Astrocyte (in vitro differentiated cells and primary cell): ENCODE measurements at regions not wholly inside any gene's neighbourhood (a gene's known extent, or its start where the extent isn't known, plus 50 kb on each side); places are given as distances from the start of the nearest gene placed in this dataset.

Experiments used
- DNase-seq: peaks from one replicate; pipeline ENCODE4 v3.0.0-alpha.2; 2010; ENCODE audit warnings: low read depth
- FAIRE-seq: peaks from 2 replicates; lab custom pipeline; 2011; peaks lifted over from hg19 to GRCh38; lab: Jason Lieb, UNC
- H2AFZ ChIP-seq: 2 replicates; pipeline ENCODE4 v1.6.0; 2012; ENCODE audit warnings: low read depth, low read length, inconsistent platforms
- H3K27ac ChIP-seq: 2 replicates; pipeline ENCODE4 v1.5.1; 2011; ENCODE audit warnings: low read depth, low read length, inconsistent platforms
- H3K27me3 ChIP-seq: 2 replicates; pipeline ENCODE4 v1.6.0; 2011; ENCODE audit warnings: low read length, inconsistent platforms; ENCODE audit not compliant: insufficient read depth
- H3K36me3 ChIP-seq: 2 replicates; pipeline ENCODE4 v1.5.1; 2011; ENCODE audit warnings: low read length, inconsistent platforms; ENCODE audit not compliant: insufficient read depth
- H3K4me1 ChIP-seq: 2 replicates; pipeline ENCODE4 v1.5.1; 2011; ENCODE audit warnings: low read length, inconsistent platforms; ENCODE audit not compliant: insufficient read depth
- H3K4me2 ChIP-seq: 2 replicates; pipeline ENCODE4 v1.6.0; 2012; ENCODE audit warnings: low read length, inconsistent platforms
- H3K4me3 ChIP-seq: 2 replicates; pipeline ENCODE4 v1.5.1; 2011; ENCODE audit warnings: low read depth, mild to moderate bottlenecking, low read length, inconsistent platforms; ENCODE audit not compliant: insufficient read depth
- H3K79me2 ChIP-seq: 2 replicates; pipeline ENCODE4 v1.6.0; 2012; ENCODE audit warnings: mild to moderate bottlenecking, low read length, inconsistent platforms; ENCODE audit not compliant: insufficient read depth
- H3K9ac ChIP-seq: 2 replicates; pipeline ENCODE4 v1.6.0; 2012; ENCODE audit warnings: mild to moderate bottlenecking, low read length, inconsistent platforms
- H3K9me3 ChIP-seq: 2 replicates; pipeline ENCODE4 v1.5.1; 2012; ENCODE audit warnings: low read depth, mild to moderate bottlenecking, low read length, inconsistent platforms; ENCODE audit not compliant: insufficient read depth
- H4K20me1 ChIP-seq: 2 replicates; pipeline ENCODE4 v1.6.0; 2012; ENCODE audit warnings: low read length, inconsistent platforms; ENCODE audit not compliant: insufficient read depth
- H3K27ac Mint-ChIP-seq: one replicate; pipeline ENCODE4 v1.8.0; 2021; ENCODE audit warnings: mild to moderate bottlenecking, mixed read lengths; ENCODE audit not compliant: unreplicated experiment
- H3K27me3 Mint-ChIP-seq: one replicate; pipeline ENCODE4 v1.8.0; 2021; ENCODE audit warnings: low read depth, mixed read lengths; ENCODE audit not compliant: unreplicated experiment
- H3K36me3 Mint-ChIP-seq: one replicate; pipeline ENCODE4 v1.8.0; 2021; ENCODE audit warnings: low read depth, mixed read lengths; ENCODE audit not compliant: unreplicated experiment
- H3K4me1 Mint-ChIP-seq: one replicate; pipeline ENCODE4 v1.8.0; 2021; ENCODE audit warnings: low read depth, mixed read lengths; ENCODE audit not compliant: unreplicated experiment
- H3K4me3 Mint-ChIP-seq: one replicate; pipeline ENCODE4 v1.8.0; 2021; ENCODE audit warnings: mild to moderate bottlenecking, moderate library complexity, mixed read lengths; ENCODE audit not compliant: unreplicated experiment
- H3K9me3 Mint-ChIP-seq: one replicate; pipeline ENCODE4 v1.8.0; 2021; ENCODE audit warnings: mild to moderate bottlenecking, mixed read lengths; ENCODE audit not compliant: unreplicated experiment
- EZH2 ChIP-seq: IDR thresholded peaks from 2 replicates; pipeline ENCODE4 v1.6.1; 2012; ENCODE audit warnings: mild to moderate bottlenecking, low read length, inconsistent platforms; ENCODE audit not compliant: insufficient read depth
- TF ChIP-seq, protein P1 (sequence below): IDR thresholded peaks from 2 replicates; pipeline ENCODE4 v1.5.1; 2011; ENCODE audit warnings: low read depth, mild to moderate bottlenecking, inconsistent platforms, low read length, moderate library complexity; ENCODE audit not compliant: insufficient read depth

GRCh38 chr9:120177121-120177520, 402.8 kb downstream of the CDK5RAP2 start:
- Mint-ChIP-seq H3K27me3 (peaks cover 8% of the 10 kb centered on the region), H3K9me3 (peaks cover 5% of the 10 kb centered on the region), H3K36me3 (no peaks in the 10 kb centered on the region), H3K27ac (no peak overlapping the region), H3K4me1 (no peaks in the 10 kb centered on the region), H3K4me3 (no peak overlapping the region)
- Histone ChIP-seq H4K20me1 (no peaks in the 10 kb centered on the region), H3K27ac (no peak overlapping the region), H3K4me1 (no peaks in the 10 kb centered on the region), H3K4me3 (no peak overlapping the region), H3K4me2 (no peak overlapping the region), H3K27me3 (no peaks in the 10 kb centered on the region), H3K79me2 (no peaks in the 10 kb centered on the region), H3K9me3 (no peaks in the 10 kb centered on the region), H2AFZ (no peak overlapping the region), H3K36me3 (no peaks in the 10 kb centered on the region), H3K9ac (no peak overlapping the region)
- TF ChIP-seq, protein P1, sequence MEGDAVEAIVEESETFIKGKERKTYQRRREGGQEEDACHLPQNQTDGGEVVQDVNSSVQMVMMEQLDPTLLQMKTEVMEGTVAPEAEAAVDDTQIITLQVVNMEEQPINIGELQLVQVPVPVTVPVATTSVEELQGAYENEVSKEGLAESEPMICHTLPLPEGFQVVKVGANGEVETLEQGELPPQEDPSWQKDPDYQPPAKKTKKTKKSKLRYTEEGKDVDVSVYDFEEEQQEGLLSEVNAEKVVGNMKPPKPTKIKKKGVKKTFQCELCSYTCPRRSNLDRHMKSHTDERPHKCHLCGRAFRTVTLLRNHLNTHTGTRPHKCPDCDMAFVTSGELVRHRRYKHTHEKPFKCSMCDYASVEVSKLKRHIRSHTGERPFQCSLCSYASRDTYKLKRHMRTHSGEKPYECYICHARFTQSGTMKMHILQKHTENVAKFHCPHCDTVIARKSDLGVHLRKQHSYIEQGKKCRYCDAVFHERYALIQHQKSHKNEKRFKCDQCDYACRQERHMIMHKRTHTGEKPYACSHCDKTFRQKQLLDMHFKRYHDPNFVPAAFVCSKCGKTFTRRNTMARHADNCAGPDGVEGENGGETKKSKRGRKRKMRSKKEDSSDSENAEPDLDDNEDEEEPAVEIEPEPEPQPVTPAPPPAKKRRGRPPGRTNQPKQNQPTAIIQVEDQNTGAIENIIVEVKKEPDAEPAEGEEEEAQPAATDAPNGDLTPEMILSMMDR = no peak
- TF ChIP-seq EZH2 = no peak
- FAIRE-seq (no peak), DNase-seq (no peak)

- no peaks in the 10 kb centered on the region for H3K36me3 Mint-ChIP-seq
- Histone ChIP-seq H3K27me3 (no peaks in the 10 kb centered on the region), H3K79me2 (no peaks in the 10 kb centered on the region), H3K36me3 (no peaks in the 10 kb centered on the region), H3K4me2 (no peak overlapping the region), H3K9me3 (no peaks in the 10 kb centered on the region), H4K20me1 (no peaks in the 10 kb centered on the region), H3K4me1 (no peaks in the 10 kb centered on the region), H2AFZ (no peak overlapping the region), H3K9ac (no peak overlapping the region), H3K4me3 (no peak overlapping the region), H3K27ac (no peak overlapping the region)
- H3K4me1 Mint-ChIP-seq = no peaks in the 10 kb centered on the region
- no peak overlapping the region for H3K4me3 Mint-ChIP-seq
- peaks cover 14% of the 10 kb centered on the region for H3K27me3 Mint-ChIP-seq
- H3K9me3 Mint-ChIP-seq = peaks cover 4% of the 10 kb centered on the region
- TF ChIP-seq, protein P1 = no peak
- no peak for FAIRE-seq
- no peak for DNase-seq
- H3K27ac Mint-ChIP-seq = no peak overlapping the region
Measured at GRCh38 chr9:120175031-120175430, 404.9 kb downstream of the CDK5RAP2 start.

- Histone ChIP-seq H3K27ac (no peak overlapping the region), H3K4me2 (no peak overlapping the region), H3K36me3 (no peaks in the 10 kb centered on the region), H3K4me1 (no peaks in the 10 kb centered on the region), H3K9ac (no peak overlapping the region), H3K4me3 (no peak overlapping the region), H4K20me1 (no peaks in the 10 kb centered on the region), H3K27me3 (no peaks in the 10 kb centered on the region), H3K79me2 (no peaks in the 10 kb centered on the region), H2AFZ (no peak overlapping the region), H3K9me3 (no peaks in the 10 kb centered on the region)
- no peak overlapping the region for H3K4me3 Mint-ChIP-seq
- DNase-seq (no peak), FAIRE-seq (no peak)
- peaks cover 5% of the 10 kb centered on the region for H3K9me3 Mint-ChIP-seq
- no peak overlapping the region for H3K27ac Mint-ChIP-seq
- TF ChIP-seq, protein P1 = no peak
- TF ChIP-seq EZH2 = no peak
- H3K4me1 Mint-ChIP-seq = no peaks in the 10 kb centered on the region
- no peaks in the 10 kb centered on the region for H3K36me3 Mint-ChIP-seq
- H3K27me3 Mint-ChIP-seq = peaks cover 13% of the 10 kb centered on the region
Measured at GRCh38 chr9:120161776-120162175, 418.2 kb downstream of the CDK5RAP2 start.
